ENCODE measurements at regions not wholly inside any gene's neighbourhood (a gene's known extent, or its start where the extent isn't known, plus 50 kb on each side); places are given as distances from the start of the nearest gene placed in this dataset.
"Not testable (repeated sequence)": the region's sequence is repeated elsewhere in the genome, so short reads cannot be mapped to it uniquely, and the experiment has no call there.

GRCh38 chr3:69658514-69659140, 80.6 kb upstream of the MITF start:
- H3K4me3 ChIP-seq (ENCODE audit: low read depth, low read length) = no peak overlapping the region
- DNase-seq (ENCODE audit: low read depth) = no peak
- TF ChIP-seq, protein P1, sequence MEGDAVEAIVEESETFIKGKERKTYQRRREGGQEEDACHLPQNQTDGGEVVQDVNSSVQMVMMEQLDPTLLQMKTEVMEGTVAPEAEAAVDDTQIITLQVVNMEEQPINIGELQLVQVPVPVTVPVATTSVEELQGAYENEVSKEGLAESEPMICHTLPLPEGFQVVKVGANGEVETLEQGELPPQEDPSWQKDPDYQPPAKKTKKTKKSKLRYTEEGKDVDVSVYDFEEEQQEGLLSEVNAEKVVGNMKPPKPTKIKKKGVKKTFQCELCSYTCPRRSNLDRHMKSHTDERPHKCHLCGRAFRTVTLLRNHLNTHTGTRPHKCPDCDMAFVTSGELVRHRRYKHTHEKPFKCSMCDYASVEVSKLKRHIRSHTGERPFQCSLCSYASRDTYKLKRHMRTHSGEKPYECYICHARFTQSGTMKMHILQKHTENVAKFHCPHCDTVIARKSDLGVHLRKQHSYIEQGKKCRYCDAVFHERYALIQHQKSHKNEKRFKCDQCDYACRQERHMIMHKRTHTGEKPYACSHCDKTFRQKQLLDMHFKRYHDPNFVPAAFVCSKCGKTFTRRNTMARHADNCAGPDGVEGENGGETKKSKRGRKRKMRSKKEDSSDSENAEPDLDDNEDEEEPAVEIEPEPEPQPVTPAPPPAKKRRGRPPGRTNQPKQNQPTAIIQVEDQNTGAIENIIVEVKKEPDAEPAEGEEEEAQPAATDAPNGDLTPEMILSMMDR (IDR thresholded peaks at IDR 0.05; ENCODE audit: insufficient read depth, low read depth, low read length) = no peak

DNA sequence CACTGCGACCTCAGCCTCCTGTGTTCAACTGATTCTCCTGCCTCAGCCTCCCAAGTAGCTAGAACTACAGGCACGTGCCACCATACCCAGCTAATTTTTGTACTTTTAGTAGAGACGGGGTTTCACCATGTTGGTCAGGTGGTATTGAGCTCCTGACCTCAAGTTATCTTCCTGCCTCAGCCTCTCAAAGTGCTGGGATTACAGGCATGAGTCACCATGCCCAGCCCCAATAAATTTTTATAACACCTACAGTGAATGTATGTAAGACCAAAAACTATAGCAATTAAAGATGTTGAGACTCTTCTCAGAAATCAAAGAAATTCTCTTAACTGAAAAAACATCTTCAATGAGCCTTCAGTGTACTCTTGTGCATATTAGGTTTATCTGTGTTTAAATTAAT, 82.2 kb upstream of the MITF start:
- H3K4me3 ChIP-seq (ENCODE audit: low read depth, low read length); DNase-seq (ENCODE audit: low read depth): not testable (repeated sequence)

- no peak overlapping the region for H3K4me3 ChIP-seq (ENCODE audit: low read depth, low read length)
- no peak for DNase-seq (ENCODE audit: low read depth)
- TF ChIP-seq, protein P1 (IDR thresholded peaks at IDR 0.05; ENCODE audit: insufficient read depth, low read depth, low read length) = no peak
Observed at GRCh38 chr3:69651765-69652164, 87.5 kb upstream of the MITF start.

- no peak for DNase-seq (ENCODE audit: low read depth)
- H3K4me3 ChIP-seq (ENCODE audit: low read depth, low read length) = no peak overlapping the region
- TF ChIP-seq, protein P1 (IDR thresholded peaks at IDR 0.05; ENCODE audit: insufficient read depth, low read depth, low read length) = no peak
Observed at GRCh38 chr3:69650066-69650419, 89.2 kb upstream of the MITF start.

- H3K4me3 ChIP-seq (ENCODE audit: low read depth, low read length) = no peak overlapping the region
- DNase-seq (ENCODE audit: low read depth) = peak; percentile 2
- TF ChIP-seq, protein P1 (IDR thresholded peaks at IDR 0.05; ENCODE audit: insufficient read depth, low read depth, low read length) = no peak
Observed at GRCh38 chr3:69649120-69650065, 89.9 kb upstream of the MITF start.

- DNase-seq (ENCODE audit: low read depth) = no peak
- TF ChIP-seq, protein P1 (IDR thresholded peaks at IDR 0.05; ENCODE audit: insufficient read depth, low read depth, low read length) = no peak
- no peak overlapping the region for H3K4me3 ChIP-seq (ENCODE audit: low read depth, low read length)
Observed at GRCh38 chr3:69648126-69648525, 91.1 kb upstream of the MITF start.

DNA sequence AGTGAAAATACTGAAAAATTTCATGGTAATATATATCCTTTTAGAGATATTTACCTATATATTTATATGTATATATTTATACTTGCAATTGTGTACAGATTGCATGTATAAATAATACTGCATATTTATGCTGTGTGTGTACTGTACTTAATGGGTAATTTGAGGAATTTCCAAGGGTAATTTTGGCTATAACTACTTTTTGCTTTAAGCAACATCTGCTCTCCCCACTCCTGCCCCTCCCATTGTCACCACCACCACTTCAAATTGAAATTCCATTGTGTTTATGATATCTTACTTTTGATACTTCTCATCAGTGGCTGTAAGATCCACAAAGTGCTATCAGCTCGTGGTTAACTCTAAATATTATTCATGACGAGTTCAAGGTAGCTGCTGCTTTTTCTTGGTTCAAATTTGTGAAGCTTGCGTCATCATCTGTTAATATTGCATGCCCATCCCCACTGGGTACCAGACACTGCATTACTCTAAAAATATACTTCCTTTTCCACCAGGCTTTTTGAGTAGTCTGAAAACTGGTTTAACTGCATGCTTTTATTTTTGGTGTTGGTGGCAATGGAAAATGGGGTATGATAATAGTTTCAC, 91.7 kb upstream of the MITF start:
- no peak overlapping the region for H3K4me3 ChIP-seq (ENCODE audit: low read depth, low read length)
- DNase-seq (ENCODE audit: low read depth) = no peak
- TF ChIP-seq, protein P1 (IDR thresholded peaks at IDR 0.05; ENCODE audit: insufficient read depth, low read depth, low read length) = no peak
